Peyer's patch (tissue), 4 donors: ENCODE measurements at regions not wholly inside any gene's neighbourhood (a gene's known extent, or its start where the extent isn't known, plus 50 kb on each side); places are given as distances from the start of the nearest gene placed in this dataset.

ENCODE experiments used
- DNase-seq, 3 donors: peaks; one replicate each; pipeline ENCODE4 v3.0.0-alpha.2; 2017 to 2019
- H3K27ac ChIP-seq, 4 donors: fragments of 200-600 bp; sonication (generic); one replicate each; pipeline ENCODE4 v1.5.1; 2016 to 2019
- H3K27me3 ChIP-seq, 2 donors: fragments of 200-600 bp; sonication (generic); one replicate each; pipeline ENCODE4 v1.5.1; 2019
- H3K36me3 ChIP-seq, 3 donors: fragments of 200-600 bp; sonication (generic); one replicate each; pipeline ENCODE4 v1.5.1; 2016 to 2019
- H3K4me1 ChIP-seq, 4 donors: fragments of 200-600 bp; sonication (generic); one replicate each; pipeline ENCODE4 v1.5.1; 2016 to 2019
- H3K4me3 ChIP-seq, 4 donors: fragments of 200-600 bp; sonication (generic); 1 replicate in 3 of 4; 2 replicates in 1 of 4; pipeline ENCODE4 v1.5.1; 2016 to 2019; ENCODE audit warnings: mild to moderate bottlenecking in 1 of 4
- H3K9me3 ChIP-seq, 4 donors: fragments of 200-600 bp; sonication (generic); one replicate each; pipeline ENCODE4 v1.5.1; 2016 to 2019; ENCODE audit warnings: mild to moderate bottlenecking in 1 of 4
- CTCF ChIP-seq, 6 experiments: fragments of 450-650 bp in 4 of 6; fragments of 200-600 bp in 2 of 6; sonication (generic) in 1 of 6; IDR thresholded peaks; one replicate each; pipeline ENCODE4 v1.5.1; 2017 to 2019; ENCODE audit warnings: antibody characterized with exemption in 6 of 6, mild to moderate bottlenecking in 3 of 6, moderate library complexity in 1 of 6
- POLR2A ChIP-seq, 2 donors: fragments of 450-650 bp; IDR thresholded peaks; one replicate each; pipeline ENCODE4 v1.5.1; 2017; ENCODE audit warnings: antibody characterized with exemption in 2 of 2, mild to moderate bottlenecking in 2 of 2, moderate library complexity in 2 of 2

GRCh38 chr19:30762651-30763050 is 390.5 kb downstream of the ZNF536 start:
- Histone ChIP-seq H3K4me1 (no peaks in the 10 kb centered on the region), H3K27me3 (no peaks in the 10 kb centered on the region), H3K9me3 (no peaks in the 10 kb centered on the region), H3K27ac (no peak overlapping the region), H3K36me3 (no peaks in the 10 kb centered on the region), H3K4me3 (no peak overlapping the region)
- no peak for DNase-seq
- no peak for TF ChIP-seq CTCF (IDR thresholded peaks at IDR 0.05)

GRCh38 chr19:30760014-30760413 is 387.8 kb downstream of the ZNF536 start:
- no peak for DNase-seq
- Histone ChIP-seq H3K9me3 (no peaks in the 10 kb centered on the region), H3K27ac (no peak overlapping the region), H3K36me3 (no peaks in the 10 kb centered on the region), H3K4me3 (no peak overlapping the region), H3K27me3 (no peaks in the 10 kb centered on the region), H3K4me1 (no peaks in the 10 kb centered on the region)
- TF ChIP-seq POLR2A (IDR thresholded peaks at IDR 0.05) (no peak), CTCF (IDR thresholded peaks at IDR 0.05) (no peak)

GRCh38 chr19:30757837-30758617 is 385.8 kb downstream of the ZNF536 start:
- no peak for TF ChIP-seq POLR2A (IDR thresholded peaks at IDR 0.05)
- TF ChIP-seq CTCF (IDR thresholded peaks at IDR 0.05) = no peak
- Histone ChIP-seq H3K27ac (no peak overlapping the region), H3K4me1 (no peaks in the 10 kb centered on the region), H3K9me3 (no peaks in the 10 kb centered on the region), H3K27me3 (no peaks in the 10 kb centered on the region), H3K4me3 (no peak overlapping the region), H3K36me3 (no peaks in the 10 kb centered on the region)
- no peak for DNase-seq

GRCh38 chr19:30757104-30757836 is 385.1 kb downstream of the ZNF536 start:
- TF ChIP-seq POLR2A (IDR thresholded peaks at IDR 0.05) (no peak), CTCF (IDR thresholded peaks at IDR 0.05) (no peak)
- Histone ChIP-seq H3K4me3 (no peak overlapping the region), H3K36me3 (no peaks in the 10 kb centered on the region), H3K27ac (no peak overlapping the region), H3K27me3 (no peaks in the 10 kb centered on the region), H3K4me1 (no peaks in the 10 kb centered on the region), H3K9me3 (no peaks in the 10 kb centered on the region)
- no peak for DNase-seq

- H3K9me3 ChIP-seq = no peaks in the 10 kb centered on the region
- no peaks in the 10 kb centered on the region for H3K27me3 ChIP-seq
- TF ChIP-seq POLR2A (IDR thresholded peaks at IDR 0.05) (no peak), CTCF (IDR thresholded peaks at IDR 0.05) (no peak)
- no peaks in the 10 kb centered on the region for H3K36me3 ChIP-seq
- no peak overlapping the region for H3K27ac ChIP-seq
- no peak for DNase-seq
- no peaks in the 10 kb centered on the region for H3K4me1 ChIP-seq
- H3K4me3 ChIP-seq = no peak overlapping the region
Measured at GRCh38 chr19:30755581-30755980, 383.4 kb downstream of the ZNF536 start.
